Gastrocnemius medialis (tissue), 4 donors: ENCODE measurements at regions not wholly inside any gene's neighbourhood (a gene's known extent, or its start where the extent isn't known, plus 50 kb on each side); places are given as distances from the start of the nearest gene placed in this dataset.

Experiments used
- ATAC-seq, 2 donors: fragments of 150-250 bp; one replicate each; pipeline ENCODE4 v1.9.1; 2016
- DNase-seq, 2 donors: peaks; one replicate each; pipeline ENCODE4 v3.0.0-alpha.2; 2019
- H3K27ac ChIP-seq, 4 donors: fragments of 200-600 bp; sonication (generic); 1 replicate in 1 of 4; 2 replicates in 3 of 4; pipeline ENCODE4 v1.5.1; 2016 to 2018; ENCODE audit warnings: mild to moderate bottlenecking in 2 of 4, moderate library complexity in 1 of 4
- H3K27me3 ChIP-seq, 3 donors: fragments of 200-600 bp; sonication (generic) in 2 of 3; 1 replicate in 1 of 3; 2 replicates in 2 of 3; pipeline versions ENCODE4 v1.5.1 to v1.6.0; 2016 to 2019; ENCODE audit warnings: mild to moderate bottlenecking in 1 of 3, moderate library complexity in 1 of 3
- H3K36me3 ChIP-seq, 2 donors: fragments of 200-600 bp; sonication (generic) in 1 of 2; one replicate each; pipeline ENCODE4 v1.5.1; 2017 to 2018
- H3K4me1 ChIP-seq, 2 donors: fragments of 200-600 bp; sonication (generic) in 1 of 2; one replicate each; pipeline ENCODE4 v1.5.1; 2016 to 2017; ENCODE audit warnings: mild to moderate bottlenecking in 2 of 2
- H3K4me3 ChIP-seq, 4 donors: fragments of 200-600 bp; sonication (generic) in 3 of 4; 1 replicate in 1 of 4; 2 replicates in 3 of 4; pipeline ENCODE4 v1.5.1; 2016 to 2019; ENCODE audit warnings: mild to moderate bottlenecking in 2 of 4
- H3K9me3 ChIP-seq, 3 donors: fragments of 200-600 bp; sonication (generic) in 2 of 3; 1 replicate in 1 of 3; 2 replicates in 2 of 3; pipeline ENCODE4 v1.5.1; 2016 to 2019
- CTCF ChIP-seq, 5 experiments: fragments of 450-650 bp in 3 of 5; fragments of 200-600 bp in 2 of 5; sonication (generic) in 2 of 5; IDR thresholded peaks in 4 of 5; conservative IDR thresholded peaks in 1 of 5; 1 replicate in 4 of 5; 2 replicates in 1 of 5; pipeline ENCODE4 v1.5.1; 2016 to 2019; ENCODE audit warnings: antibody characterized with exemption in 5 of 5, mild to moderate bottlenecking in 3 of 5, moderate library complexity in 3 of 5
- POLR2A ChIP-seq, 2 donors: fragments of 450-650 bp; IDR thresholded peaks; one replicate each; pipeline ENCODE4 v1.6.1; 2017; ENCODE audit warnings: antibody characterized with exemption in 2 of 2, mild to moderate bottlenecking in 2 of 2, moderate library complexity in 2 of 2
- in situ Hi-C, 4 donors: fragments of 200-750 bp; cut with MboI; loops; one replicate each; pipeline versions ENCODE4 v1.15.0 to v1.8.0; 2017; ENCODE audit warnings: low sequenced_read_pairs in 4 of 4
- intact Hi-C: fragments of 100-400 bp; cut with DNase I; formaldehyde crosslinking; loops from one replicate; pipeline ENCODE4 v1.15.1; 2023; ENCODE audit warnings: low total_unique reads

DNA sequence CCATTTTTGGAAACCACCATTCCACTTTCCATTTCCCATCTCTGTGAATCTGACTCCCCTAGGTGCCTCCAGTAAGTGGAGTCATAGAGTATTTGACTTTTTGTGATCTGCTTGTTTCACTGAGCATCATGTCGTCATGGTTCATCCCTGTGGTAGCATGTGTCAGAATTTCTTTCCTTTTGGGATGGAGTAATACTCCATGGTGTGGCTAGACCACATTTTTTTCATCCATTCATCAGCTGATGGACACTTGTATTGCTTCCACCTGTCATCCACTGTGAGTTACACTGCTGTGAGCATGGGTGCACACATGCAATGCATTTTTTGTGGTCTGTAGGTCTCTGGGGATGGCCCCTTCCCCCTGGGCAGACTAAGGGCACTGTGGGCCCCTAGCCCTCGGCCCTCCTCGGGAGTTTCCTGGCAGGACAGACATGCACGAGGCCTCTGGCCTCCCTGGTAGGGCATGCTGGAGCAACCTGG is 115.9 kb downstream of the GADD45G start:
- Histone ChIP-seq H3K27me3 (no peaks in the 10 kb centered on the region), H3K4me1 (peaks cover 4 to 20% of the 10 kb centered on the region in 2 donors), H3K27ac (peak overlapping the region in 3 of 4 donors; percentile 44 to 57 (median 53)), H3K4me3 (no peak overlapping the region), H3K36me3 (no peaks in the 10 kb centered on the region), H3K9me3 (no peaks in the 10 kb centered on the region)
- DNase-seq (no peak), ATAC-seq (peak; percentile 2 to 19)
- TF ChIP-seq CTCF (IDR thresholded peaks at IDR 0.05 in 4 of 5, conservative IDR thresholded peaks at IDR 0.05 in 1 of 5), result no peak
- no peak for TF ChIP-seq POLR2A (IDR thresholded peaks at IDR 0.05)
- intact Hi-C loops, result no loop called here
- in situ Hi-C loops, result no loop called here

DNA sequence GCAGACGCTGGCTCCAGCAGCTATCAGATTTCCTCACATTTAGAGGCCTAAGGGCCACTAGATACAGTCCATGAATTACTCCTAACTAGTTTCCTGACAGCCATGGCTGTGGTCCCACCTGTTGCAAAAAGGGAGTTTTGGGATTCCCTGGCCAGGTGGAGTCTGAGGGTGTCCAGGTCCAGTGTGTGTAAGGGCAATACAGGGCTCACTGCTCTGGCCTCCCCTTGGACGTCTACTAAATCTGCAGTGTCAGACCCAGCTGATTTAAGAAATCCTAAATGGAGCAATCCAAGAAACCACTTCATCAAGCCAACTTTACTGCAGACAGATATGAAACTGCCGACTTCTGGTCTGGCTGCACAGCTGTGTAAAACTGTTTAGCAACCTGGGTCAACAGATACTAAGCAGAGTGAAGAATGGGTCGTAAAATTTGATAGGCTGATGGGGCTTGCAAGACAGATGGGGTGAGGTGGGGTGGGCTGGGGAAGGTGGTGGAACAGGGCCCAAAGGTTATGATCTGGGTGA is 116.4 kb downstream of the GADD45G start:
- Histone ChIP-seq H3K27ac (peak overlapping the region in 3 of 4 donors; percentile 44 to 57 (median 53)), H3K27me3 (no peaks in the 10 kb centered on the region), H3K36me3 (no peaks in the 10 kb centered on the region), H3K4me1 (peaks cover 4 to 20% of the 10 kb centered on the region in 2 donors), H3K9me3 (no peaks in the 10 kb centered on the region), H3K4me3 (no peak overlapping the region)
- DNase-seq (peak in 1 of 2 donors; percentile 69), ATAC-seq (peak; percentile 71 to 78)
- intact Hi-C loops, result no loop called here
- in situ Hi-C loops, result no loop called here
- TF ChIP-seq POLR2A (IDR thresholded peaks at IDR 0.05) (no peak), CTCF (IDR thresholded peaks at IDR 0.05 in 4 of 5, conservative IDR thresholded peaks at IDR 0.05 in 1 of 5) (no peak)

DNA sequence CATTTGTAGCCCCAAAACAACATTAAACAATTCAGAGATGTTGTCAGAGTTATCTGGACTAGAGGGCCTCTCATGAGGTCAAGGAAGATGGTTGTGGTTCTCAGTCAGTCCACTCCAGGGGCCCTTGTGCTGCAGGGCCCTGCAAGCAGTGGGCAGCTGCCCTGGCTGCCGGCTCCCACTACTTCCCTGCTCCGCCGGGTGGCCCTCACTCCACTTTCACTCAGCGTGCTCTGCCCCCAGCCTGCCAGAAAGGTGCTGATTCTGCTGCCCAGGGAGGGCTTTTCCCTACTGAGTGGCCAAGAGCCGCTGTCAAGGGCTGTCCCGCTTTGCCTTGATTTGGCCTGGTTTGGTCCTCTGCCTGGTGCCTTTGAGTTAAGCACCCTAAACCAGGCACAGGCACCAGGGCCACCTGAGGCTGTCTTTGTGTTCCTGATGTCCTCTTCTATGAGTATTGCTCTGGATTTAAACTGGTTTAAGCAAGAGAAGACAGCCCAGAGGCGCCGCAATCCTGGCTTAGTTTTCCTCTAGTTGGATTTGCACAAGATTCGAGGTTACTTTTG is 117.2 kb downstream of the GADD45G start:
- intact Hi-C loops, result no loop called here

DNA sequence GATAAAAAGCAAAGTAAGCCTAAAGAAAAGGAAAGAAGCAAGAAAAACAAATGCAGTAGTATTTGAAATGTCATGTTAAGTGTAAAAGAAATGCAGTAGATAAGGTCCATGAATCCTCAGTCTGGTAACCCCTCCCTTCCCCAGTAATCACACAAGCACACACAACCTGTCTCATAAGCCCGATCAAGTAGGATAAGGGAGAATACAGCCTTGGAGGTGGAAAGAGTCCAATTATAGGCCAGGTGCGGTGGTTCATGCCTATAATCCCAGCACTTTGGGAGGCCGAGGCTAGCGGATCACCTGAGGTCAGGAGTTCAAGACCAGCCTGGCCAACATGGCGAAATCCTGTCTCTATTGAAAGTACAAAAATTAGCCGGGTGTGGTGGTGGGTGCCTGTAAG is 117.9 kb downstream of the GADD45G start:
- peaks cover 4 to 20% of the 10 kb centered on the region in 2 donors for H3K4me1 ChIP-seq
- no peaks in the 10 kb centered on the region for H3K36me3 ChIP-seq
- in situ Hi-C loops, result no loop called here
- no peak for TF ChIP-seq CTCF (IDR thresholded peaks at IDR 0.05 in 4 of 5, conservative IDR thresholded peaks at IDR 0.05 in 1 of 5)
- TF ChIP-seq POLR2A (IDR thresholded peaks at IDR 0.05), result no peak
- no peaks in the 10 kb centered on the region for H3K27me3 ChIP-seq
- no peak for DNase-seq
- no peak overlapping the region for H3K27ac ChIP-seq
- no peak overlapping the region for H3K4me3 ChIP-seq
- H3K9me3 ChIP-seq, result no peaks in the 10 kb centered on the region
- intact Hi-C loops, result no loop called here
- ATAC-seq, result no peak

More for the DNA sequence above, 117.2 kb downstream of the GADD45G start:
- no peaks in the 10 kb centered on the region for H3K36me3 ChIP-seq
- ATAC-seq, result no peak
- no peak for TF ChIP-seq CTCF (IDR thresholded peaks at IDR 0.05 in 4 of 5, conservative IDR thresholded peaks at IDR 0.05 in 1 of 5)
- TF ChIP-seq POLR2A (IDR thresholded peaks at IDR 0.05), result no peak
- H3K4me1 ChIP-seq, result peaks cover 4 to 20% of the 10 kb centered on the region in 2 donors
- no peaks in the 10 kb centered on the region for H3K9me3 ChIP-seq
- H3K4me3 ChIP-seq, result no peak overlapping the region
- H3K27me3 ChIP-seq, result no peaks in the 10 kb centered on the region
- no peak for DNase-seq
- in situ Hi-C loops, result no loop called here
- peak overlapping the region in 1 of 4 donors; percentile 44 for H3K27ac ChIP-seq
